H1 (cell line): ENCODE measurements at regions not wholly inside any gene's neighbourhood (a gene's known extent, or its start where the extent isn't known, plus 50 kb on each side); places are given as distances from the start of the nearest gene placed in this dataset.

ENCODE experiments used
- CTCF ChIP-seq, 3 experiments: IDR thresholded peaks; 1 replicate in 2 of 3; 2 replicates in 1 of 3; pipeline versions ENCODE4 v1.5.1 to v1.6.1; 2011; ENCODE audit warnings: low read length in 3 of 3, mild to moderate bottlenecking in 3 of 3, inconsistent platforms in 2 of 3, low read depth in 1 of 3, moderate library complexity in 1 of 3; ENCODE audit not compliant: insufficient read depth in 1 of 3; ENCODE audit errors: control extremely low read depth in 1 of 3
- EZH2 ChIP-seq: fragments of 200-600 bp; sonication (generic); IDR thresholded peaks from 2 replicates; pipeline ENCODE4 v1.7.1; 2012; ENCODE audit warnings: low read depth, mild to moderate bottlenecking, moderate library complexity, low read length, inconsistent platforms; ENCODE audit not compliant: severe bottlenecking
- POLR2A ChIP-seq, 2 experiments: IDR thresholded peaks; 1 replicate in 1 of 2; 2 replicates in 1 of 2; pipeline ENCODE4 v1.6.1; 2011; ENCODE audit warnings: low read depth in 2 of 2, low read length in 2 of 2, mild to moderate bottlenecking in 2 of 2; ENCODE audit errors: control extremely low read depth in 1 of 2
- TF ChIP-seq, protein P1 (sequence below): IDR thresholded peaks from 2 replicates; pipeline ENCODE4 v1.6.1; 2012; ENCODE audit warnings: inconsistent platforms

DNA sequence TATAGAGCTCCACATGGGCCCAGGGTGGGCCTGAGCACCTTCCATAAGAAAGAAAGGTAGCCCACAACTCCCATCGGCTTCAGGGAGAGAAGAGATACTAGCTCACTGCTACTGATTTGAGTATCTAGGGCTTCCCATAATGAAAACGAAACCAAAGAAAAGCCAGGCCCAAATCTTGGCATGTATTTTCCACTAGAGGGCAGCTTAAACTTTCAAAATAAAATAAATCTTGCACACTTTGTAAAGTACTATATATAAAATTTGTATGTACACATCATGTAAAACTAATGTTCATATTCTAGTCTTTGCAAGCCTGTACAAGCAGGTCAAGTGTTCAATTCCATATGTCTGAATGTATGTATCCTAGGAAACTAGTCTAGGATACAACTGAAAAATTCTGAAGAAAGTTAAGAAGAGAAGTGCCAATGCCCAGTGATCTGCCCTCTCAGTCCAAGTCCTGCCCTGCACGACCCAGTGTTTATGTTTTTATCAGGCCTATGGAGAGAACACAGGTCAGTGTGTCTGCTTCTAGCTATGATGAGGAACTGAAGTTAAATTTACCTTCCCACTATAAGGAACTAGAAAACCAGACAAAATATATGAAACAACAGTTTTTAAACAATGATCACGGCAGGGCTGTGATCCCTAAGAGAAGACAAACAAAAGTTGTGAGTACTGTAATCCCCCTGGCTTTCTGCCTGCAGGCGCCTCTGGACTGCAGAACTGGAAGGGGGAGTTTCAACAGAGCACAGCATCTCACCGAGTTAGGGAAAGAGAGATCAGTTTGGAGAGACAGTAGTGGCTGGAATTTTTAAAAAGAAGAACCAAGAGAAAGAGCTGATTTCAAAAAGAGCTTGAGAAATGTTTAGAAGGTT, 475.7 kb downstream of the UQCRFS1 start:
- TF ChIP-seq POLR2A (IDR thresholded peaks at IDR 0.05; ENCODE audit: control extremely low read depth in 1 of 2, low read depth in 2 of 2, low read length in 2 of 2) (no peak), EZH2 (no peak), CTCF (IDR thresholded peaks at IDR 0.05; ENCODE audit: control extremely low read depth in 1 of 3, insufficient read depth in 1 of 3, low read depth in 1 of 3, low read length in 3 of 3) (peak in 2 of 3 experiments; percentile 43 to 47; a peak in 2 of 4 replicates)
- TF ChIP-seq, protein P1, sequence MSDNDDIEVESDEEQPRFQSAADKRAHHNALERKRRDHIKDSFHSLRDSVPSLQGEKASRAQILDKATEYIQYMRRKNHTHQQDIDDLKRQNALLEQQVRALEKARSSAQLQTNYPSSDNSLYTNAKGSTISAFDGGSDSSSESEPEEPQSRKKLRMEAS, result no peak
